IMR-90 (cell line): ENCODE measurements at regions not wholly inside any gene's neighbourhood (a gene's known extent, or its start where the extent isn't known, plus 50 kb on each side); places are given as distances from the start of the nearest gene placed in this dataset.
A peak's percentile ranks its signal among the peaks of the same experiment; 100 is the strongest.

Experiments
- ATAC-seq: fragments of 200-7000 bp; cut with Tn5 transposase; 2 replicates; pipeline ENCODE4 v1.9.1; 2020; ENCODE audit warnings: low read depth, mild to moderate bottlenecking, moderate library complexity
- BruUV-seq: library from RNA; stranded (reverse); fragments of 400-500 nt; replicated peaks from 2 replicates; lab custom pipeline; 2021; lab: Mats Ljungman, UMichigan
- CTCF ChIA-PET: fragments of 300-600 bp; formaldehyde crosslinking; extraction: SDS; loops from one replicate; lab custom pipeline; 2021; ENCODE audit warnings: antibody characterized with exemption; lab: Yijun Ruan, JAX
- POLR2A ChIA-PET: fragments of 300-600 bp; sonication (Branson Sonifier 250); formaldehyde crosslinking; loops from one replicate; lab custom pipeline; 2022; ENCODE audit warnings: antibody characterized with exemption; ENCODE audit not compliant: unreplicated experiment; lab: Charles Lee
- DNase-seq: peaks from one replicate; pipeline ENCODE4 v3.0.0; 2013
- H2AFZ ChIP-seq: replicated peaks from 2 replicates; pipeline ENCODE3; 2013; ENCODE audit warnings: low read length, mild to moderate bottlenecking; ENCODE audit not compliant: poor library complexity
- H2AK5ac ChIP-seq: 2 replicates; pipeline ENCODE4 v1.6.1; 2013; ENCODE audit warnings: low read depth, low read length, inconsistent platforms
- H2AK9ac ChIP-seq: replicated peaks from 2 replicates; pipeline ENCODE3; 2013; ENCODE audit warnings: mild to moderate bottlenecking, low read depth, low read length, moderate library complexity; ENCODE audit not compliant: poor library complexity
- H2BK120ac ChIP-seq: 2 replicates; pipeline ENCODE4 v1.6.1; 2013; ENCODE audit warnings: low read depth, low read length, inconsistent platforms
- H2BK15ac ChIP-seq: 3 replicates; pipeline ENCODE4 v1.6.1; 2013; ENCODE audit warnings: low read depth, low read length, inconsistent platforms
- H2BK20ac ChIP-seq: 2 replicates; pipeline ENCODE4 v1.6.1; 2013; ENCODE audit warnings: low read depth, mild to moderate bottlenecking, inconsistent platforms, low read length, moderate library complexity
- H2BK5ac ChIP-seq: 2 replicates; pipeline ENCODE4 v1.6.1; 2013; ENCODE audit warnings: mild to moderate bottlenecking, low read depth, low read length, inconsistent platforms; ENCODE audit not compliant: poor library complexity, severe bottlenecking
- H3K14ac ChIP-seq: replicated peaks from 2 replicates; pipeline ENCODE4 v1.6.1; 2013; ENCODE audit warnings: low read depth, low read length, inconsistent platforms
- H3K18ac ChIP-seq: 2 replicates; pipeline ENCODE4 v1.6.1; 2013; ENCODE audit warnings: low read depth, low read length, control low read depth
- H3K23ac ChIP-seq: 2 replicates; pipeline ENCODE4 v1.6.1; 2013; ENCODE audit warnings: low read depth, low read length, inconsistent platforms
- H3K27ac ChIP-seq: 2 replicates; pipeline ENCODE4 v1.5.1; 2013; ENCODE audit warnings: mild to moderate bottlenecking, control low read depth, low read length; ENCODE audit not compliant: insufficient read depth
- H3K27me3 ChIP-seq: 2 replicates; pipeline ENCODE4 v1.6.1; 2013; ENCODE audit warnings: low read length; ENCODE audit not compliant: control insufficient read depth, insufficient read depth
- H3K36me3 ChIP-seq: 2 replicates; pipeline ENCODE4 v1.6.1; 2013; ENCODE audit warnings: low read length, mixed read lengths; ENCODE audit not compliant: control insufficient read depth, insufficient read depth
- H3K4ac ChIP-seq: 2 replicates; pipeline ENCODE4 v1.6.1; 2013; ENCODE audit warnings: low read depth, low read length, inconsistent platforms
- H3K4me1 ChIP-seq: 2 replicates; pipeline ENCODE4 v1.6.1; 2013; ENCODE audit warnings: low read length, mixed read lengths; ENCODE audit not compliant: control insufficient read depth, insufficient read depth
- H3K4me2 ChIP-seq: 2 replicates; pipeline ENCODE4 v1.6.1; 2013; ENCODE audit warnings: low read depth, mild to moderate bottlenecking, control low read depth, low read length, moderate library complexity
- H3K4me3 ChIP-seq: 2 replicates; pipeline ENCODE4 v1.5.1; 2013; ENCODE audit warnings: low read depth, mild to moderate bottlenecking, control low read depth, low read length, moderate library complexity; ENCODE audit not compliant: insufficient read depth
- H3K56ac ChIP-seq: 2 replicates; pipeline ENCODE4 v1.6.1; 2013; ENCODE audit warnings: low read length, inconsistent platforms; ENCODE audit not compliant: insufficient read depth; ENCODE audit errors: extremely low read depth
- H3K79me1 ChIP-seq, 2 experiments: 2 replicates each; pipeline ENCODE4 v1.6.1; 2013; ENCODE audit warnings: low read length in 2 of 2, inconsistent platforms in 1 of 2, low read depth in 1 of 2
- H3K9ac ChIP-seq: 2 replicates; pipeline ENCODE4 v1.6.1; 2013; ENCODE audit warnings: low read depth, low read length, control low read depth
- H3K9me1 ChIP-seq: 2 replicates; pipeline ENCODE4 v1.6.1; 2013; ENCODE audit warnings: low read length, inconsistent platforms; ENCODE audit not compliant: insufficient read depth
- H3K9me3 ChIP-seq: 2 replicates; pipeline ENCODE4 v1.6.1; 2013; ENCODE audit warnings: low read length; ENCODE audit not compliant: control insufficient read depth, insufficient read depth
- H4K20me1 ChIP-seq: 2 replicates; pipeline ENCODE4 v1.6.1; 2013; ENCODE audit warnings: low read length, inconsistent platforms; ENCODE audit not compliant: insufficient read depth
- H4K5ac ChIP-seq: 2 replicates; pipeline ENCODE4 v1.6.1; 2013; ENCODE audit warnings: mild to moderate bottlenecking, low read depth, low read length, control low read depth
- H4K8ac ChIP-seq, 2 experiments: 2 replicates each; pipeline ENCODE4 v1.6.1; 2013; ENCODE audit warnings: low read depth in 2 of 2, low read length in 2 of 2, control low read depth in 1 of 2, inconsistent platforms in 1 of 2
- H4K91ac ChIP-seq: 2 replicates; pipeline ENCODE4 v1.6.1; 2013; ENCODE audit warnings: low read depth, low read length, inconsistent platforms; ENCODE audit not compliant: insufficient read depth
- CHD1 ChIP-seq: IDR thresholded peaks from 2 replicates; pipeline ENCODE4 v1.6.1; 2012; ENCODE audit warnings: low read depth, low read length, improper control_type of control experiment
- MAFK ChIP-seq: IDR thresholded peaks from 2 replicates; pipeline ENCODE4 v1.6.1; 2012; ENCODE audit warnings: low read depth, low read length, improper control_type of control experiment
- MXI1 ChIP-seq: IDR thresholded peaks from 2 replicates; pipeline ENCODE4 v1.6.1; 2012; ENCODE audit warnings: low read depth, mild to moderate bottlenecking, low read length, moderate library complexity, borderline replicate concordance
- NFE2L2 ChIP-seq: fragments of 150-350 bp; IDR thresholded peaks from 2 replicates; pipeline ENCODE4 v1.6.1; 2016; ENCODE audit warnings: low read depth, mild to moderate bottlenecking, low read length
- POLR2A ChIP-seq: IDR thresholded peaks from 2 replicates; pipeline ENCODE4 v1.6.1; 2012; ENCODE audit warnings: mild to moderate bottlenecking, low read depth, low read length
- RAD21 ChIP-seq: IDR thresholded peaks from 2 replicates; pipeline ENCODE4 v1.6.1; 2012; ENCODE audit warnings: low read length, improper control_type of control experiment
- SMC3 ChIP-seq: fragments of 150-350 bp; IDR thresholded peaks from 2 replicates; pipeline ENCODE4 v1.6.1; 2016; ENCODE audit warnings: low read depth, mild to moderate bottlenecking, antibody characterized with exemption, low read length, moderate library complexity
- WGBS, 2 experiments: methylation state at CpG; one replicate each; pipeline versions ENCODE4 v1.1.5 to v1.1.7; 2013; ENCODE audit warnings: missing lambda C conversion rate in 2 of 2; ENCODE audit not compliant: insufficient read length in 1 of 2; ENCODE audit errors: extremely low coverage in 2 of 2; 5-methylcytosine and 5-hydroxymethylcytosine counted together
- dilution Hi-C: fragments of 300-500 bp; cut with HindIII; formaldehyde crosslinking; loops from one replicate; pipeline ENCODE4 v1.14.3; 2018; ENCODE audit warnings: low sequenced_read_pairs; ENCODE audit not compliant: unreplicated experiment
- in situ Hi-C: fragments of 300-500 bp; cut with MboI; formaldehyde crosslinking; loops from 3 replicates; pipeline ENCODE4 v1.14.3; 2019; ENCODE audit warnings: low sequenced_read_pairs, inconsistent platforms, mixed read lengths
- intact Hi-C: fragments of 100-400 bp; cut with micrococcal nuclease; formaldehyde crosslinking; loops from 2 replicates; pipeline ENCODE4 v1.10.0; 2022
- TF ChIP-seq, protein P1 (sequence below): fragments of 150-350 bp; IDR thresholded peaks from 2 replicates; pipeline ENCODE4 v1.6.1; 2017; ENCODE audit warnings: mild to moderate bottlenecking, antibody characterized with exemption, low read length, low read depth

DNA sequence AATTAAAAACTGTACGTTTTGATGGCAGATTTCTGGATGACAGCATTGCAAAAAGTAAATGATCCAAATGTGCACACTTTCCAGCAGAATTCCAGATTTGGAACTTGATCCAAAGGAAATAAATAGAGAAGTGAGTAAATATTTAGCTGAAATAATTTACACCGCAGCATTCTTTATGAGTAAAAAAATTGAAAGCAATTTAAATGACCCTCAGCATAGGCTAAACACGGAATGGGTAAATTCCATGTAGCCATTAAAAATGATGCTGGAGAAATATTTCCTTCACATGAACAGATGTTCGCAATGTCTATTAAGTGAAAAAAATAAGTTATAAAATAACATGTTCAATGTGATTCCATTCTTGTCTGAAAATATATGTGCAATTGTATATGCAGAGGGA is 424.8 kb downstream of the HS3ST3B1 start:
- no peaks in the 10 kb centered on the region for H3K9me3 ChIP-seq
- peak; percentile 59 for ATAC-seq
- no peak overlapping the region for H4K91ac ChIP-seq
- POLR2A ChIA-PET, result no interaction called here
- H4K20me1 ChIP-seq, result no peaks in the 10 kb centered on the region
- H3K4ac ChIP-seq, result no peak overlapping the region
- no peak overlapping the region for H4K5ac ChIP-seq
- H3K9me1 ChIP-seq, result 0 out of 2 replicates have a peak, but pooled peaks cover 2% of the 10 kb centered on the region
- H3K36me3 ChIP-seq, result no peaks in the 10 kb centered on the region
- TF ChIP-seq RAD21 (no peak), POLR2A (no peak), MXI1 (no peak), NFE2L2 (no peak), SMC3 (no peak), CHD1 (no peak), MAFK (no peak)
- TF ChIP-seq, protein P1, sequence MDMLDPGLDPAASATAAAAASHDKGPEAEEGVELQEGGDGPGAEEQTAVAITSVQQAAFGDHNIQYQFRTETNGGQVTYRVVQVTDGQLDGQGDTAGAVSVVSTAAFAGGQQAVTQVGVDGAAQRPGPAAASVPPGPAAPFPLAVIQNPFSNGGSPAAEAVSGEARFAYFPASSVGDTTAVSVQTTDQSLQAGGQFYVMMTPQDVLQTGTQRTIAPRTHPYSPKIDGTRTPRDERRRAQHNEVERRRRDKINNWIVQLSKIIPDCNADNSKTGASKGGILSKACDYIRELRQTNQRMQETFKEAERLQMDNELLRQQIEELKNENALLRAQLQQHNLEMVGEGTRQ, result no peak
- dilution Hi-C loops, result no loop called here
- no peaks in the 10 kb centered on the region for H3K79me1 ChIP-seq
- H2BK20ac ChIP-seq, result no peak overlapping the region
- H3K23ac ChIP-seq, result no peak overlapping the region
- DNase-seq, result peak; percentile 12
- H2AFZ ChIP-seq, result no peak overlapping the region
- H3K14ac ChIP-seq, result no peak overlapping the region
- in situ Hi-C loops, result no loop called here
- H3K27me3 ChIP-seq, result no peaks in the 10 kb centered on the region
- no peak overlapping the region for H3K9ac ChIP-seq
- no TSS peak for BruUV-seq
- no peak overlapping the region for H3K27ac ChIP-seq
- H2AK9ac ChIP-seq, result no peak overlapping the region
- no peak overlapping the region for H2BK5ac ChIP-seq
- no CpG with 5 or more reads among the region's 4 CpGs for WGBS, 2 experiments
- H3K4me2 ChIP-seq, result no peak overlapping the region
- H4K8ac ChIP-seq, result no peak overlapping the region
- no peak overlapping the region for H2BK15ac ChIP-seq
- peaks cover 1% of the 10 kb centered on the region; the same call in 1 of the 2 replicates for H3K4me1 ChIP-seq
- no peak overlapping the region for H2AK5ac ChIP-seq
- H3K18ac ChIP-seq, result no peak overlapping the region
- intact Hi-C loops, result no loop called here
- CTCF ChIA-PET, result interaction anchor here (0.6 kb wide), 1 partner anchor 21 kb away, joined by 4 read pairs; no protein-coding TSS in a partner anchor
- H2BK120ac ChIP-seq, result no peak overlapping the region
- H3K4me3 ChIP-seq, result no peak overlapping the region
- H3K56ac ChIP-seq, result no peak overlapping the region
